ENCODE measurements at regions not wholly inside any gene's neighbourhood (a gene's known extent, or its start where the extent isn't known, plus 50 kb on each side); places are given as distances from the start of the nearest gene placed in this dataset.

- TF ChIP-seq, protein P1, sequence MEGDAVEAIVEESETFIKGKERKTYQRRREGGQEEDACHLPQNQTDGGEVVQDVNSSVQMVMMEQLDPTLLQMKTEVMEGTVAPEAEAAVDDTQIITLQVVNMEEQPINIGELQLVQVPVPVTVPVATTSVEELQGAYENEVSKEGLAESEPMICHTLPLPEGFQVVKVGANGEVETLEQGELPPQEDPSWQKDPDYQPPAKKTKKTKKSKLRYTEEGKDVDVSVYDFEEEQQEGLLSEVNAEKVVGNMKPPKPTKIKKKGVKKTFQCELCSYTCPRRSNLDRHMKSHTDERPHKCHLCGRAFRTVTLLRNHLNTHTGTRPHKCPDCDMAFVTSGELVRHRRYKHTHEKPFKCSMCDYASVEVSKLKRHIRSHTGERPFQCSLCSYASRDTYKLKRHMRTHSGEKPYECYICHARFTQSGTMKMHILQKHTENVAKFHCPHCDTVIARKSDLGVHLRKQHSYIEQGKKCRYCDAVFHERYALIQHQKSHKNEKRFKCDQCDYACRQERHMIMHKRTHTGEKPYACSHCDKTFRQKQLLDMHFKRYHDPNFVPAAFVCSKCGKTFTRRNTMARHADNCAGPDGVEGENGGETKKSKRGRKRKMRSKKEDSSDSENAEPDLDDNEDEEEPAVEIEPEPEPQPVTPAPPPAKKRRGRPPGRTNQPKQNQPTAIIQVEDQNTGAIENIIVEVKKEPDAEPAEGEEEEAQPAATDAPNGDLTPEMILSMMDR (IDR thresholded peaks at IDR 0.05; ENCODE audit: insufficient read depth, low read length, missing control alignments): no peak
- no peak for DNase-seq (ENCODE audit: low read depth, low spot score)
- CTCF ChIA-PET: no interaction called here
- H3K4me3 ChIP-seq (ENCODE audit: low read depth, low read length): no peak overlapping the region
- POLR2A ChIA-PET: no interaction called here
Observed at GRCh38 chr6:18988636-18989035, 601.5 kb downstream of the RNF144B start.

DNA sequence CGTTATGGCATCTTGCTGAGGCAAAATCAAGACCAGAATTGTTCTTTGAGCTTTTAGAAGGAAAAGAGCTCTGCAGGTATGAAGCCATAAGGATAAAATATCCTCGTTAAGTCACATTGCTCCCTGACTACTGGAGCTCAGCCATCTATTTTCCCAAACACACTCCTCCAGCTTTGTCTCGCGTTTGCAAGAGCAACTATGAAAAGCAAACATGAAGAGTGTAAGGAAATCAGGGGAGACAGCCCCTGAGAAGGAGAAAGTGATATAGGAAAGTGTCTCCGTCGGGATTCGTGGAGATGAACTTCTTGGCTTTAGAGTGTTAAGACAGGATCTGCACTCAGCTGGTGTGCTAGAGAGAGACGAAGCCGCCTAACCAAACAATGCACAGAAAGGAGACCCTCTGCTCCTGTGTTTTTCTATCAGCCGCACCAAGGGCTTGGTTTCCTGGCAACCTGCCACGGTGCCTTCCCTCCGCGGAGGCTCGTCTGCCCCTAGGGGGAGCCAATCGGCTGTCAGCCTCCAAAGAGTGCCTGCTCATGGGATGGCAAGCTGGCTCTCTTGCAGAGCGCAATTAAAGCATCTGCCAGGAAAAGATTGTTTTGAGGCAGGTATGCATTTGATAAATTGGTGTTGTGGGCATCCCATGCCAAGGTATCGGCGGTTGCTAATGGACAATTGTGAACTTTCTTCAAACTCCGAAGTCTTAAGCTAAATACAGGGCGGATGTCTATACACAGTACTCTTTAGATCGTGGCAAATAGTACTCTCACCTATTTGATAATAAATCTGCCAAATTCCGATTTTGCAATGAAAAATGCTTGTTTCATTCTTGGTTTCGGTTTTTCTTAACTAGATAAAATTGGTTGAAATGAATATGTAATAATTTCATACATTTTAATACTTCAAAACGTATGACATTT lies 603.2 kb downstream of the RNF144B start:
- no peak for DNase-seq (ENCODE audit: low read depth, low spot score)

DNA sequence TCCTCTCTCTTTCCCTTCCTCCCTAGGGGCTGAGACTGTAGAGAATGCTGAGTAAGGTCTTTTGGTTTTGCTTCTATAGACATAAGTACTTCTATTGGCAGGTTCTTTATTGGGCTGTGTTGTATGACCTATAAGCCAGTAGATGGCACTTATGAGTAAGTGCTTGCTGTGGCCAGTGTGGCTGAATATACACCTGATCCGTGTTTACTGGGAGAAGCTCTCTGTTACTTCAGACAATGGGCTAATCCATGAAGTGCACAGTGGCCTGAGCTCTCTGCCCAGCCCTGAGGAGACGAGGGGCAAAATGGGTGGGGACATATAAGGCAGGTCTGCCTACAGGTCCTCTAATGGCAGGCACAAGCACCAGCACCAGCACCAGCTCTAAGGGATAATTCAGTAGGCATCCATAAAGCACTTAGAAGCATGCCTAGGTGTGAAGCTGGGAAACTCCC lies 610.3 kb downstream of the RNF144B start:
- CTCF ChIA-PET: interaction anchor here (0.6 to 1.7 kb wide), 6 partner anchors 8 to 1062 kb away, joined by 3 to 9 read pairs (median 3); no protein-coding TSS in a partner anchor
- TF ChIP-seq, protein P1 (IDR thresholded peaks at IDR 0.05; ENCODE audit: insufficient read depth, low read length, missing control alignments): peak; percentile 41
- no peak for DNase-seq (ENCODE audit: low read depth, low spot score)
- POLR2A ChIA-PET: no interaction called here
- H3K4me3 ChIP-seq (ENCODE audit: low read depth, low read length): no peak overlapping the region

More for the DNA sequence above, 603.2 kb downstream of the RNF144B start:
- H3K4me3 ChIP-seq (ENCODE audit: low read depth, low read length): no peak overlapping the region
- ChIA-PET POLR2A (no interaction called here), CTCF (interaction anchor here (0.9 to 1.7 kb wide), 2 partner anchors 12 to 861 kb away, joined by 3 to 8 read pairs; no protein-coding TSS in a partner anchor)
- TF ChIP-seq, protein P1 (IDR thresholded peaks at IDR 0.05; ENCODE audit: insufficient read depth, low read length, missing control alignments): peak; percentile 62

- ChIA-PET CTCF (interaction anchor here (1.0 kb wide), 1 partner anchor 21 kb away, joined by 3 read pairs; no protein-coding TSS in a partner anchor), POLR2A (no interaction called here)
- no peak overlapping the region for H3K4me3 ChIP-seq (ENCODE audit: low read depth, low read length)
- no peak for DNase-seq (ENCODE audit: low read depth, low spot score)
- TF ChIP-seq, protein P1 (IDR thresholded peaks at IDR 0.05; ENCODE audit: insufficient read depth, low read length, missing control alignments): no peak
Observed at GRCh38 chr6:19002976-19003560, 615.9 kb downstream of the RNF144B start.

DNA sequence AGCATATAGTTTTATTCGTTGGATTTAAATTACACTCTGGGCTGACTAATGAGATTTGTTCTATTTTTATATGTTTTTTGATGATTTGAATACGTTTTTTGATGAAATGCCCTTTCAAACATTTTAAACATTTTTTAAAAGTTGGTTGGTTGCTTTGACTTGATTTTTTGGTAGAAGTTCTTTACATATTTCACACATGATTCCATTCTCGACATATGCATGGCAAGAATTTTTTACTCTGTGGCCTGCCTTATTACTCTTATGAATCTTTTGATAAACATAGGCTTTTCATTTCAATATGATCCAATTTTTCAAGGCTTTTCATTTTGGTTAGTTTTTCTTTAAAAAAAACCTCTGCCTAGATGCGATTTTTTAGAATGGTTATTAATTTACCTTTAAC lies 617.0 kb downstream of the RNF144B start:
- CTCF ChIA-PET: no interaction called here
- no peak overlapping the region for H3K4me3 ChIP-seq (ENCODE audit: low read depth, low read length)
- no peak for DNase-seq (ENCODE audit: low read depth, low spot score)
- POLR2A ChIA-PET: no interaction called here
- TF ChIP-seq, protein P1 (IDR thresholded peaks at IDR 0.05; ENCODE audit: insufficient read depth, low read length, missing control alignments): no peak

DNA sequence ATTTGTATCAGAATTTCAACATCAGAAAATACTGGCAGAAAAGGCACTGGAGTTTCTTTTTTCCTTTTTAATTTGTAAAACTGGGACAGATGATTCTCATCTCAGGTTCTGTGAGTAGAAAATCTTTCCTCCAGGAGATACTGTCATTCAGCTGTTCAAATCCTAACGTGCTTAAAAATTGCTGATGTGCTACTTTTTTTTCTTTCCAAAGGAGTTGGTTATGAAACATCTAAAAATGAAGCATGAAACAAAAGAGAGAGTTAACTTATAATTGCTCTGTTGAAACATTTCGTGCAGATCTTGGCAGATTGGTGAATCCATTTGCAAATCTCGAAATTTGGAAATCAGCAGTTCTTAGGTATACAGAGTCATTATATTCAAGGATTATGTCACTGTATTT lies 622.6 kb downstream of the RNF144B start:
- POLR2A ChIA-PET: no interaction called here
- H3K4me3 ChIP-seq (ENCODE audit: low read depth, low read length): no peak overlapping the region
- TF ChIP-seq, protein P1 (IDR thresholded peaks at IDR 0.05; ENCODE audit: insufficient read depth, low read length, missing control alignments): no peak
- no peak for DNase-seq (ENCODE audit: low read depth, low spot score)
- CTCF ChIA-PET: no interaction called here

Data from AG04449 (cell line).